IMR-90 (cell line): ENCODE measurements at regions not wholly inside any gene's neighbourhood (a gene's known extent, or its start where the extent isn't known, plus 50 kb on each side); places are given as distances from the start of the nearest gene placed in this dataset.

Experiments used
- ATAC-seq: fragments of 200-7000 bp; cut with Tn5 transposase; 2 replicates; pipeline ENCODE4 v1.9.1; 2020; ENCODE audit warnings: low read depth, mild to moderate bottlenecking, moderate library complexity
- BruUV-seq: library from RNA; stranded (reverse); fragments of 400-500 nt; replicated peaks from 2 replicates; lab custom pipeline; 2021; lab: Mats Ljungman, UMichigan
- CTCF ChIA-PET: fragments of 300-600 bp; formaldehyde crosslinking; extraction: SDS; loops from one replicate; lab custom pipeline; 2021; ENCODE audit warnings: antibody characterized with exemption; lab: Yijun Ruan, JAX
- POLR2A ChIA-PET: fragments of 300-600 bp; sonication (Branson Sonifier 250); formaldehyde crosslinking; loops from one replicate; lab custom pipeline; 2022; ENCODE audit warnings: antibody characterized with exemption; ENCODE audit not compliant: unreplicated experiment; lab: Charles Lee
- DNase-seq: peaks from one replicate; pipeline ENCODE4 v3.0.0; 2013
- H2AFZ ChIP-seq: replicated peaks from 2 replicates; pipeline ENCODE3; 2013; ENCODE audit warnings: low read length, mild to moderate bottlenecking; ENCODE audit not compliant: poor library complexity
- H2AK5ac ChIP-seq: 2 replicates; pipeline ENCODE4 v1.6.1; 2013; ENCODE audit warnings: low read depth, low read length, inconsistent platforms
- H2AK9ac ChIP-seq: replicated peaks from 2 replicates; pipeline ENCODE3; 2013; ENCODE audit warnings: mild to moderate bottlenecking, low read depth, low read length, moderate library complexity; ENCODE audit not compliant: poor library complexity
- H2BK120ac ChIP-seq: 2 replicates; pipeline ENCODE4 v1.6.1; 2013; ENCODE audit warnings: low read depth, low read length, inconsistent platforms
- H2BK15ac ChIP-seq: 3 replicates; pipeline ENCODE4 v1.6.1; 2013; ENCODE audit warnings: low read depth, low read length, inconsistent platforms
- H2BK20ac ChIP-seq: 2 replicates; pipeline ENCODE4 v1.6.1; 2013; ENCODE audit warnings: low read depth, mild to moderate bottlenecking, inconsistent platforms, low read length, moderate library complexity
- H2BK5ac ChIP-seq: 2 replicates; pipeline ENCODE4 v1.6.1; 2013; ENCODE audit warnings: mild to moderate bottlenecking, low read depth, low read length, inconsistent platforms; ENCODE audit not compliant: poor library complexity, severe bottlenecking
- H3K14ac ChIP-seq: replicated peaks from 2 replicates; pipeline ENCODE4 v1.6.1; 2013; ENCODE audit warnings: low read depth, low read length, inconsistent platforms
- H3K18ac ChIP-seq: 2 replicates; pipeline ENCODE4 v1.6.1; 2013; ENCODE audit warnings: low read depth, low read length, control low read depth
- H3K23ac ChIP-seq: 2 replicates; pipeline ENCODE4 v1.6.1; 2013; ENCODE audit warnings: low read depth, low read length, inconsistent platforms
- H3K27ac ChIP-seq: 2 replicates; pipeline ENCODE4 v1.5.1; 2013; ENCODE audit warnings: mild to moderate bottlenecking, control low read depth, low read length; ENCODE audit not compliant: insufficient read depth
- H3K27me3 ChIP-seq: 2 replicates; pipeline ENCODE4 v1.6.1; 2013; ENCODE audit warnings: low read length; ENCODE audit not compliant: control insufficient read depth, insufficient read depth
- H3K36me3 ChIP-seq: 2 replicates; pipeline ENCODE4 v1.6.1; 2013; ENCODE audit warnings: low read length, mixed read lengths; ENCODE audit not compliant: control insufficient read depth, insufficient read depth
- H3K4ac ChIP-seq: 2 replicates; pipeline ENCODE4 v1.6.1; 2013; ENCODE audit warnings: low read depth, low read length, inconsistent platforms
- H3K4me1 ChIP-seq: 2 replicates; pipeline ENCODE4 v1.6.1; 2013; ENCODE audit warnings: low read length, mixed read lengths; ENCODE audit not compliant: control insufficient read depth, insufficient read depth
- H3K4me2 ChIP-seq: 2 replicates; pipeline ENCODE4 v1.6.1; 2013; ENCODE audit warnings: low read depth, mild to moderate bottlenecking, control low read depth, low read length, moderate library complexity
- H3K4me3 ChIP-seq: 2 replicates; pipeline ENCODE4 v1.5.1; 2013; ENCODE audit warnings: low read depth, mild to moderate bottlenecking, control low read depth, low read length, moderate library complexity; ENCODE audit not compliant: insufficient read depth
- H3K56ac ChIP-seq: 2 replicates; pipeline ENCODE4 v1.6.1; 2013; ENCODE audit warnings: low read length, inconsistent platforms; ENCODE audit not compliant: insufficient read depth; ENCODE audit errors: extremely low read depth
- H3K79me1 ChIP-seq, 2 experiments: 2 replicates each; pipeline ENCODE4 v1.6.1; 2013; ENCODE audit warnings: low read length in 2 of 2, inconsistent platforms in 1 of 2, low read depth in 1 of 2
- H3K9ac ChIP-seq: 2 replicates; pipeline ENCODE4 v1.6.1; 2013; ENCODE audit warnings: low read depth, low read length, control low read depth
- H3K9me1 ChIP-seq: 2 replicates; pipeline ENCODE4 v1.6.1; 2013; ENCODE audit warnings: low read length, inconsistent platforms; ENCODE audit not compliant: insufficient read depth
- H3K9me3 ChIP-seq: 2 replicates; pipeline ENCODE4 v1.6.1; 2013; ENCODE audit warnings: low read length; ENCODE audit not compliant: control insufficient read depth, insufficient read depth
- H4K20me1 ChIP-seq: 2 replicates; pipeline ENCODE4 v1.6.1; 2013; ENCODE audit warnings: low read length, inconsistent platforms; ENCODE audit not compliant: insufficient read depth
- H4K5ac ChIP-seq: 2 replicates; pipeline ENCODE4 v1.6.1; 2013; ENCODE audit warnings: mild to moderate bottlenecking, low read depth, low read length, control low read depth
- H4K8ac ChIP-seq, 2 experiments: 2 replicates each; pipeline ENCODE4 v1.6.1; 2013; ENCODE audit warnings: low read depth in 2 of 2, low read length in 2 of 2, control low read depth in 1 of 2, inconsistent platforms in 1 of 2
- H4K91ac ChIP-seq: 2 replicates; pipeline ENCODE4 v1.6.1; 2013; ENCODE audit warnings: low read depth, low read length, inconsistent platforms; ENCODE audit not compliant: insufficient read depth
- CEBPB ChIP-seq: IDR thresholded peaks from 2 replicates; pipeline ENCODE4 v1.6.1; 2012; ENCODE audit warnings: low read depth, low read length, improper control_type of control experiment
- CTCF ChIP-seq: conservative IDR thresholded peaks from 2 replicates; pipeline ENCODE4 v1.5.1; 2012; ENCODE audit warnings: mild to moderate bottlenecking, low read depth, low read length, improper control_type of control experiment
- MAFK ChIP-seq: IDR thresholded peaks from 2 replicates; pipeline ENCODE4 v1.6.1; 2012; ENCODE audit warnings: low read depth, low read length, improper control_type of control experiment
- MAZ ChIP-seq: IDR thresholded peaks from 2 replicates; pipeline ENCODE4 v1.6.1; 2012; ENCODE audit warnings: low read depth, mild to moderate bottlenecking, low read length, improper control_type of control experiment, moderate library complexity, borderline replicate concordance
- MXI1 ChIP-seq: IDR thresholded peaks from 2 replicates; pipeline ENCODE4 v1.6.1; 2012; ENCODE audit warnings: low read depth, mild to moderate bottlenecking, low read length, moderate library complexity, borderline replicate concordance
- NFE2L2 ChIP-seq: fragments of 150-350 bp; IDR thresholded peaks from 2 replicates; pipeline ENCODE4 v1.6.1; 2016; ENCODE audit warnings: low read depth, mild to moderate bottlenecking, low read length
- POLR2A ChIP-seq: IDR thresholded peaks from 2 replicates; pipeline ENCODE4 v1.6.1; 2012; ENCODE audit warnings: mild to moderate bottlenecking, low read depth, low read length
- RCOR1 ChIP-seq: IDR thresholded peaks from 2 replicates; pipeline ENCODE4 v1.6.1; 2012; ENCODE audit warnings: mild to moderate bottlenecking, low read length, improper control_type of control experiment; ENCODE audit not compliant: insufficient replicate concordance
- RFX5 ChIP-seq: IDR thresholded peaks from 2 replicates; pipeline ENCODE4 v1.8.0; 2012; ENCODE audit warnings: low read depth, mild to moderate bottlenecking, low read length, moderate library complexity
- SMC3 ChIP-seq: fragments of 150-350 bp; IDR thresholded peaks from 2 replicates; pipeline ENCODE4 v1.6.1; 2016; ENCODE audit warnings: low read depth, mild to moderate bottlenecking, antibody characterized with exemption, low read length, moderate library complexity
- USF2 ChIP-seq: fragments of 150-350 bp; IDR thresholded peaks from 2 replicates; pipeline ENCODE4 v1.6.1; 2017; ENCODE audit warnings: mild to moderate bottlenecking, antibody characterized with exemption, low read length, low read depth
- WGBS, 2 experiments: methylation state at CpG; one replicate each; pipeline versions ENCODE4 v1.1.5 to v1.1.7; 2013; ENCODE audit warnings: missing lambda C conversion rate in 2 of 2; ENCODE audit not compliant: insufficient read length in 1 of 2; ENCODE audit errors: extremely low coverage in 2 of 2; 5-methylcytosine and 5-hydroxymethylcytosine counted together
- dilution Hi-C: fragments of 300-500 bp; cut with HindIII; formaldehyde crosslinking; loops from one replicate; pipeline ENCODE4 v1.14.3; 2018; ENCODE audit warnings: low sequenced_read_pairs; ENCODE audit not compliant: unreplicated experiment
- in situ Hi-C: fragments of 300-500 bp; cut with MboI; formaldehyde crosslinking; loops from 3 replicates; pipeline ENCODE4 v1.14.3; 2019; ENCODE audit warnings: low sequenced_read_pairs, inconsistent platforms, mixed read lengths
- intact Hi-C: fragments of 100-400 bp; cut with micrococcal nuclease; formaldehyde crosslinking; loops from 2 replicates; pipeline ENCODE4 v1.10.0; 2022

GRCh38 chr1:175887521-175887920, 144.1 kb upstream of the TNR start:
- TF ChIP-seq USF2 (no peak), MAFK (no peak), NFE2L2 (no peak), SMC3 (no peak), POLR2A (no peak), RFX5 (no peak), RCOR1 (no peak), MAZ (no peak), MXI1 (no peak), CTCF (no peak), CEBPB (no peak)
- Histone ChIP-seq H3K9ac (no peak overlapping the region), H3K56ac (no peak overlapping the region), H3K27ac (no peak overlapping the region), H2AFZ (peak overlapping the region; percentile 68), H3K36me3 (no peaks in the 10 kb centered on the region), H3K4ac (no peak overlapping the region), H3K4me2 (no peak overlapping the region), H3K23ac (no peak overlapping the region), H2BK120ac (no peak overlapping the region), H4K8ac (no peak overlapping the region), H4K5ac (no peak overlapping the region), H3K27me3 (no peaks in the 10 kb centered on the region), H2BK5ac (no peak overlapping the region), H4K91ac (no peak overlapping the region), H3K9me3 (no peaks in the 10 kb centered on the region), H3K4me3 (no peak overlapping the region), H3K4me1 (peaks cover 4% of the 10 kb centered on the region), H3K79me1 (no peaks in the 10 kb centered on the region), H3K9me1 (peaks cover 2% of the 10 kb centered on the region; the same call in 1 of the 2 replicates), H3K14ac (no peak overlapping the region), H2BK15ac (no peak overlapping the region), H2AK5ac (no peak overlapping the region), H2BK20ac (no peak overlapping the region), H2AK9ac (no peak overlapping the region), H3K18ac (no peak overlapping the region), H4K20me1 (no peaks in the 10 kb centered on the region)
- dilution Hi-C loops: no loop called here
- CTCF ChIA-PET: no interaction called here
- WGBS, 2 experiments: 60% methylated on average over 13 of the region's 20 CpGs; no CpG with 5 or more reads in 1 of the 2 experiments
- POLR2A ChIA-PET: no interaction called here
- ATAC-seq (no peak), DNase-seq (no peak)
- in situ Hi-C loops: no loop called here
- BruUV-seq: no TSS peak
- intact Hi-C loops: loop anchor here (10.0 kb wide), 1 partner anchor 733 kb away; no protein-coding TSS in a partner anchor
